IPS-20b (cell line): ENCODE measurements at regions not wholly inside any gene's neighbourhood (a gene's known extent, or its start where the extent isn't known, plus 50 kb on each side); places are given as distances from the start of the nearest gene placed in this dataset.

Experiments used
- H3K27ac ChIP-seq: one replicate; pipeline ENCODE4 v1.5.1; 2013; ENCODE audit warnings: low read length
- H3K27me3 ChIP-seq: 2 replicates; pipeline ENCODE4 v1.6.1; 2013; ENCODE audit warnings: mild to moderate bottlenecking, low read length, inconsistent platforms; ENCODE audit not compliant: insufficient read depth
- H3K36me3 ChIP-seq: 2 replicates; pipeline ENCODE4 v1.6.1; 2013; ENCODE audit warnings: low read depth, mild to moderate bottlenecking, inconsistent platforms, low read length, moderate library complexity; ENCODE audit not compliant: insufficient read depth
- H3K4me1 ChIP-seq: 2 replicates; pipeline ENCODE4 v1.6.1; 2013; ENCODE audit warnings: mild to moderate bottlenecking, control low read depth, inconsistent platforms, low read length, moderate library complexity; ENCODE audit not compliant: insufficient read depth
- H3K4me3 ChIP-seq: 2 replicates; pipeline ENCODE4 v1.5.1; 2013; ENCODE audit warnings: mild to moderate bottlenecking, low read length, inconsistent platforms
- H3K9ac ChIP-seq: 2 replicates; pipeline ENCODE4 v1.6.1; 2013; ENCODE audit warnings: low read depth, mild to moderate bottlenecking, inconsistent platforms, low read length, moderate library complexity
- H3K9me3 ChIP-seq: 2 replicates; pipeline ENCODE4 v1.6.1; 2013; ENCODE audit warnings: mild to moderate bottlenecking, low read depth, low read length, inconsistent platforms; ENCODE audit not compliant: insufficient read depth

- H3K9me3 ChIP-seq: no peaks in the 10 kb centered on the region
- H3K36me3 ChIP-seq: no peaks in the 10 kb centered on the region
- H3K4me1 ChIP-seq: peaks cover 23% of the 10 kb centered on the region; the same call in 1 of the 2 replicates
- peak overlapping the region; percentile 29; the same call in 1 of the 2 replicates for H3K4me3 ChIP-seq
- H3K27ac ChIP-seq: no peak overlapping the region
- H3K27me3 ChIP-seq: no peaks in the 10 kb centered on the region
- no peak overlapping the region for H3K9ac ChIP-seq
These were observed 234.9 kb upstream of the LMCD1 start for GRCh38 chr3:8266730-8267131.

- H3K4me3 ChIP-seq: no peak overlapping the region
- H3K9ac ChIP-seq: no peak overlapping the region
- H3K27me3 ChIP-seq: no peaks in the 10 kb centered on the region
- H3K27ac ChIP-seq: no peak overlapping the region
- H3K4me1 ChIP-seq: peaks cover 6% of the 10 kb centered on the region; the same call in 1 of the 2 replicates
- H3K36me3 ChIP-seq: no peaks in the 10 kb centered on the region
- no peaks in the 10 kb centered on the region for H3K9me3 ChIP-seq
These were observed 228.1 kb upstream of the LMCD1 start for GRCh38 chr3:8273479-8273878.

GRCh38 chr3:8276056-8276455, 225.6 kb upstream of the LMCD1 start:
- Histone ChIP-seq H3K36me3 (no peaks in the 10 kb centered on the region), H3K27me3 (no peaks in the 10 kb centered on the region), H3K9ac (no peak overlapping the region), H3K4me1 (peaks cover 17% of the 10 kb centered on the region; the same call in 1 of the 2 replicates), H3K4me3 (no peak overlapping the region), H3K27ac (no peak overlapping the region), H3K9me3 (no peaks in the 10 kb centered on the region)

GRCh38 chr3:8276506-8276905, 225.1 kb upstream of the LMCD1 start:
- Histone ChIP-seq H3K4me1 (peaks cover 17% of the 10 kb centered on the region; the same call in 1 of the 2 replicates), H3K36me3 (no peaks in the 10 kb centered on the region), H3K9ac (no peak overlapping the region), H3K9me3 (no peaks in the 10 kb centered on the region), H3K27ac (no peak overlapping the region), H3K4me3 (no peak overlapping the region), H3K27me3 (no peaks in the 10 kb centered on the region)

- H3K27ac ChIP-seq: no peak overlapping the region
These were observed 223.2 kb upstream of the LMCD1 start for GRCh38 chr3:8278448-8278847.

GRCh38 chr3:8279476-8279875, 222.1 kb upstream of the LMCD1 start:
- peaks cover 17% of the 10 kb centered on the region; the same call in 1 of the 2 replicates for H3K4me1 ChIP-seq
- no peak overlapping the region for H3K4me3 ChIP-seq
- H3K36me3 ChIP-seq: no peaks in the 10 kb centered on the region
- no peak overlapping the region for H3K27ac ChIP-seq
- no peak overlapping the region for H3K9ac ChIP-seq
- H3K27me3 ChIP-seq: no peaks in the 10 kb centered on the region
- H3K9me3 ChIP-seq: no peaks in the 10 kb centered on the region

More at GRCh38 chr3:8278448-8278847, 223.2 kb upstream of the LMCD1 start:
- H3K9ac ChIP-seq: no peak overlapping the region
- H3K4me1 ChIP-seq: peaks cover 17% of the 10 kb centered on the region; the same call in 1 of the 2 replicates
- H3K4me3 ChIP-seq: no peak overlapping the region
- H3K9me3 ChIP-seq: no peaks in the 10 kb centered on the region
- H3K27me3 ChIP-seq: no peaks in the 10 kb centered on the region
- H3K36me3 ChIP-seq: no peaks in the 10 kb centered on the region

GRCh38 chr3:8279886-8280550, 221.6 kb upstream of the LMCD1 start:
- Histone ChIP-seq H3K9ac (no peak overlapping the region), H3K36me3 (no peaks in the 10 kb centered on the region), H3K9me3 (no peaks in the 10 kb centered on the region), H3K4me1 (peaks cover 17% of the 10 kb centered on the region; the same call in 1 of the 2 replicates), H3K27me3 (no peaks in the 10 kb centered on the region), H3K27ac (no peak overlapping the region), H3K4me3 (no peak overlapping the region)

GRCh38 chr3:8282541-8283165, 219.0 kb upstream of the LMCD1 start:
- Histone ChIP-seq H3K27ac (no peak overlapping the region), H3K9me3 (no peaks in the 10 kb centered on the region), H3K4me3 (no peak overlapping the region), H3K4me1 (peaks cover 20% of the 10 kb centered on the region; the same call in 1 of the 2 replicates), H3K36me3 (no peaks in the 10 kb centered on the region), H3K9ac (no peak overlapping the region), H3K27me3 (no peaks in the 10 kb centered on the region)

GRCh38 chr3:8283193-8283592, 218.4 kb upstream of the LMCD1 start:
- Histone ChIP-seq H3K9me3 (no peaks in the 10 kb centered on the region), H3K4me1 (peaks cover 15% of the 10 kb centered on the region; the same call in 1 of the 2 replicates), H3K36me3 (no peaks in the 10 kb centered on the region), H3K4me3 (no peak overlapping the region), H3K27me3 (no peaks in the 10 kb centered on the region), H3K27ac (no peak overlapping the region), H3K9ac (no peak overlapping the region)

GRCh38 chr3:8286086-8286485, 215.5 kb upstream of the LMCD1 start:
- Histone ChIP-seq H3K4me1 (0 out of 2 replicates have a peak, but pooled peaks cover 3% of the 10 kb centered on the region), H3K27ac (no peak overlapping the region), H3K4me3 (no peak overlapping the region), H3K27me3 (no peaks in the 10 kb centered on the region), H3K36me3 (no peaks in the 10 kb centered on the region), H3K9ac (no peak overlapping the region), H3K9me3 (no peaks in the 10 kb centered on the region)

GRCh38 chr3:8286749-8287148, 214.9 kb upstream of the LMCD1 start:
- no peak overlapping the region for H3K4me3 ChIP-seq
- no peaks in the 10 kb centered on the region for H3K36me3 ChIP-seq
- H3K4me1 ChIP-seq: 0 out of 2 replicates have a peak, but pooled peaks cover 3% of the 10 kb centered on the region
- no peak overlapping the region for H3K9ac ChIP-seq
- no peak overlapping the region for H3K27ac ChIP-seq
- H3K9me3 ChIP-seq: no peaks in the 10 kb centered on the region
- no peaks in the 10 kb centered on the region for H3K27me3 ChIP-seq

- no peaks in the 10 kb centered on the region for H3K27me3 ChIP-seq
- H3K9me3 ChIP-seq: no peaks in the 10 kb centered on the region
- 0 out of 2 replicates have a peak, but pooled peaks cover 3% of the 10 kb centered on the region for H3K4me1 ChIP-seq
- H3K36me3 ChIP-seq: no peaks in the 10 kb centered on the region
- H3K27ac ChIP-seq: no peak overlapping the region
- no peak overlapping the region for H3K9ac ChIP-seq
- H3K4me3 ChIP-seq: no peak overlapping the region
These were observed 211.0 kb upstream of the LMCD1 start for GRCh38 chr3:8290611-8291010.
